ENCODE measurements at regions not wholly inside any gene's neighbourhood (a gene's known extent, or its start where the extent isn't known, plus 50 kb on each side); places are given as distances from the start of the nearest gene placed in this dataset.

DNA sequence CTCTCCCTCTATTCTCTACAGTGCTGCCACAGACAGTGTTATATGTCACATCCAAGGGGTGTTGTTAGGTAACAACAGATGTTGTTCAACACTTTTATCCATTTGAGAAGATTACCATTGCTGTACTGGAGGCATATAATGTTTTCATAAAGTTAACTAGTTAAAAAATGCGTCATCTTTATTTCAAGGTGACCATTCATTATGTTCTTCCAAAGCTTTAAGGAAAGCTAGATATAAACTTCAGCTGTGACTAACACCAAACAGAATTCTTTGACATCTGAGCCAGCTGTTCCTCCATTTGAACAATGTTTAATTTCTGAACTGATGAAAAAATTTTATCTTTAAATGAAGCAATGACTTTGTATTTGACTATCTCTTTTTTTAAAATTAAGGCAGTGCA, 1099.6 kb upstream of the TMEFF2 start:
- TF ChIP-seq EZH2 (IDR thresholded peaks at IDR 0.05; ENCODE audit: borderline replicate concordance, low read depth, low read length, severe bottlenecking) (no peak), POLR2A (IDR thresholded peaks at IDR 0.05; ENCODE audit: low read depth, low read length) (no peak), POLR2AphosphoS5 (IDR thresholded peaks at IDR 0.05; ENCODE audit: insufficient read depth, low read depth, low read length) (no peak), FOS (IDR thresholded peaks at IDR 0.05; ENCODE audit: borderline replicate concordance, insufficient read depth, low read length) (no peak), JUN (IDR thresholded peaks at IDR 0.05; ENCODE audit: borderline replicate concordance, insufficient read depth, insufficient read length, low read depth) (no peak), GATA2 (IDR thresholded peaks at IDR 0.05; ENCODE audit: insufficient read depth, insufficient read length, low read depth, low read length) (no peak), MYC (IDR thresholded peaks at IDR 0.05; ENCODE audit: low read depth, low read length) (no peak)
- TF ChIP-seq, protein P1, sequence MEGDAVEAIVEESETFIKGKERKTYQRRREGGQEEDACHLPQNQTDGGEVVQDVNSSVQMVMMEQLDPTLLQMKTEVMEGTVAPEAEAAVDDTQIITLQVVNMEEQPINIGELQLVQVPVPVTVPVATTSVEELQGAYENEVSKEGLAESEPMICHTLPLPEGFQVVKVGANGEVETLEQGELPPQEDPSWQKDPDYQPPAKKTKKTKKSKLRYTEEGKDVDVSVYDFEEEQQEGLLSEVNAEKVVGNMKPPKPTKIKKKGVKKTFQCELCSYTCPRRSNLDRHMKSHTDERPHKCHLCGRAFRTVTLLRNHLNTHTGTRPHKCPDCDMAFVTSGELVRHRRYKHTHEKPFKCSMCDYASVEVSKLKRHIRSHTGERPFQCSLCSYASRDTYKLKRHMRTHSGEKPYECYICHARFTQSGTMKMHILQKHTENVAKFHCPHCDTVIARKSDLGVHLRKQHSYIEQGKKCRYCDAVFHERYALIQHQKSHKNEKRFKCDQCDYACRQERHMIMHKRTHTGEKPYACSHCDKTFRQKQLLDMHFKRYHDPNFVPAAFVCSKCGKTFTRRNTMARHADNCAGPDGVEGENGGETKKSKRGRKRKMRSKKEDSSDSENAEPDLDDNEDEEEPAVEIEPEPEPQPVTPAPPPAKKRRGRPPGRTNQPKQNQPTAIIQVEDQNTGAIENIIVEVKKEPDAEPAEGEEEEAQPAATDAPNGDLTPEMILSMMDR (IDR thresholded peaks at IDR 0.05; ENCODE audit: extremely low read depth in 1 of 2, insufficient read depth in 1 of 2, low read depth in 1 of 2, low read length in 2 of 2): no peak
- TF ChIP-seq, protein P2, sequence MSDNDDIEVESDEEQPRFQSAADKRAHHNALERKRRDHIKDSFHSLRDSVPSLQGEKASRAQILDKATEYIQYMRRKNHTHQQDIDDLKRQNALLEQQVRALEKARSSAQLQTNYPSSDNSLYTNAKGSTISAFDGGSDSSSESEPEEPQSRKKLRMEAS (IDR thresholded peaks at IDR 0.05; ENCODE audit: insufficient read depth, insufficient read length): no peak

Data from endothelial cell of umbilical vein (primary cell).